IMR-90 (cell line): ENCODE measurements at regions not wholly inside any gene's neighbourhood (a gene's known extent, or its start where the extent isn't known, plus 50 kb on each side); places are given as distances from the start of the nearest gene placed in this dataset.
A peak's percentile ranks its signal among the peaks of the same experiment; 100 is the strongest.

Source experiments
- ATAC-seq: fragments of 200-7000 bp; cut with Tn5 transposase; 2 replicates; pipeline ENCODE4 v1.9.1; 2020; ENCODE audit warnings: low read depth, mild to moderate bottlenecking, moderate library complexity
- BruUV-seq: library from RNA; stranded (reverse); fragments of 400-500 nt; replicated peaks from 2 replicates; lab custom pipeline; 2021; lab: Mats Ljungman, UMichigan
- CTCF ChIA-PET: fragments of 300-600 bp; formaldehyde crosslinking; extraction: SDS; loops from one replicate; lab custom pipeline; 2021; ENCODE audit warnings: antibody characterized with exemption; lab: Yijun Ruan, JAX
- POLR2A ChIA-PET: fragments of 300-600 bp; sonication (Branson Sonifier 250); formaldehyde crosslinking; loops from one replicate; lab custom pipeline; 2022; ENCODE audit warnings: antibody characterized with exemption; ENCODE audit not compliant: unreplicated experiment; lab: Charles Lee
- DNase-seq: peaks from one replicate; pipeline ENCODE4 v3.0.0; 2013
- H2AFZ ChIP-seq: replicated peaks from 2 replicates; pipeline ENCODE3; 2013; ENCODE audit warnings: low read length, mild to moderate bottlenecking; ENCODE audit not compliant: poor library complexity
- H2AK5ac ChIP-seq: 2 replicates; pipeline ENCODE4 v1.6.1; 2013; ENCODE audit warnings: low read depth, low read length, inconsistent platforms
- H2AK9ac ChIP-seq: replicated peaks from 2 replicates; pipeline ENCODE3; 2013; ENCODE audit warnings: mild to moderate bottlenecking, low read depth, low read length, moderate library complexity; ENCODE audit not compliant: poor library complexity
- H2BK120ac ChIP-seq: 2 replicates; pipeline ENCODE4 v1.6.1; 2013; ENCODE audit warnings: low read depth, low read length, inconsistent platforms
- H2BK15ac ChIP-seq: 3 replicates; pipeline ENCODE4 v1.6.1; 2013; ENCODE audit warnings: low read depth, low read length, inconsistent platforms
- H2BK20ac ChIP-seq: 2 replicates; pipeline ENCODE4 v1.6.1; 2013; ENCODE audit warnings: low read depth, mild to moderate bottlenecking, inconsistent platforms, low read length, moderate library complexity
- H2BK5ac ChIP-seq: 2 replicates; pipeline ENCODE4 v1.6.1; 2013; ENCODE audit warnings: mild to moderate bottlenecking, low read depth, low read length, inconsistent platforms; ENCODE audit not compliant: poor library complexity, severe bottlenecking
- H3K14ac ChIP-seq: replicated peaks from 2 replicates; pipeline ENCODE4 v1.6.1; 2013; ENCODE audit warnings: low read depth, low read length, inconsistent platforms
- H3K18ac ChIP-seq: 2 replicates; pipeline ENCODE4 v1.6.1; 2013; ENCODE audit warnings: low read depth, low read length, control low read depth
- H3K23ac ChIP-seq: 2 replicates; pipeline ENCODE4 v1.6.1; 2013; ENCODE audit warnings: low read depth, low read length, inconsistent platforms
- H3K27ac ChIP-seq: 2 replicates; pipeline ENCODE4 v1.5.1; 2013; ENCODE audit warnings: mild to moderate bottlenecking, control low read depth, low read length; ENCODE audit not compliant: insufficient read depth
- H3K27me3 ChIP-seq: 2 replicates; pipeline ENCODE4 v1.6.1; 2013; ENCODE audit warnings: low read length; ENCODE audit not compliant: control insufficient read depth, insufficient read depth
- H3K36me3 ChIP-seq: 2 replicates; pipeline ENCODE4 v1.6.1; 2013; ENCODE audit warnings: low read length, mixed read lengths; ENCODE audit not compliant: control insufficient read depth, insufficient read depth
- H3K4ac ChIP-seq: 2 replicates; pipeline ENCODE4 v1.6.1; 2013; ENCODE audit warnings: low read depth, low read length, inconsistent platforms
- H3K4me1 ChIP-seq: 2 replicates; pipeline ENCODE4 v1.6.1; 2013; ENCODE audit warnings: low read length, mixed read lengths; ENCODE audit not compliant: control insufficient read depth, insufficient read depth
- H3K4me2 ChIP-seq: 2 replicates; pipeline ENCODE4 v1.6.1; 2013; ENCODE audit warnings: low read depth, mild to moderate bottlenecking, control low read depth, low read length, moderate library complexity
- H3K4me3 ChIP-seq: 2 replicates; pipeline ENCODE4 v1.5.1; 2013; ENCODE audit warnings: low read depth, mild to moderate bottlenecking, control low read depth, low read length, moderate library complexity; ENCODE audit not compliant: insufficient read depth
- H3K56ac ChIP-seq: 2 replicates; pipeline ENCODE4 v1.6.1; 2013; ENCODE audit warnings: low read length, inconsistent platforms; ENCODE audit not compliant: insufficient read depth; ENCODE audit errors: extremely low read depth
- H3K79me1 ChIP-seq, 2 experiments: 2 replicates each; pipeline ENCODE4 v1.6.1; 2013; ENCODE audit warnings: low read length in 2 of 2, inconsistent platforms in 1 of 2, low read depth in 1 of 2
- H3K9ac ChIP-seq: 2 replicates; pipeline ENCODE4 v1.6.1; 2013; ENCODE audit warnings: low read depth, low read length, control low read depth
- H3K9me1 ChIP-seq: 2 replicates; pipeline ENCODE4 v1.6.1; 2013; ENCODE audit warnings: low read length, inconsistent platforms; ENCODE audit not compliant: insufficient read depth
- H3K9me3 ChIP-seq: 2 replicates; pipeline ENCODE4 v1.6.1; 2013; ENCODE audit warnings: low read length; ENCODE audit not compliant: control insufficient read depth, insufficient read depth
- H4K20me1 ChIP-seq: 2 replicates; pipeline ENCODE4 v1.6.1; 2013; ENCODE audit warnings: low read length, inconsistent platforms; ENCODE audit not compliant: insufficient read depth
- H4K5ac ChIP-seq: 2 replicates; pipeline ENCODE4 v1.6.1; 2013; ENCODE audit warnings: mild to moderate bottlenecking, low read depth, low read length, control low read depth
- H4K8ac ChIP-seq, 2 experiments: 2 replicates each; pipeline ENCODE4 v1.6.1; 2013; ENCODE audit warnings: low read depth in 2 of 2, low read length in 2 of 2, control low read depth in 1 of 2, inconsistent platforms in 1 of 2
- H4K91ac ChIP-seq: 2 replicates; pipeline ENCODE4 v1.6.1; 2013; ENCODE audit warnings: low read depth, low read length, inconsistent platforms; ENCODE audit not compliant: insufficient read depth
- MAZ ChIP-seq: IDR thresholded peaks from 2 replicates; pipeline ENCODE4 v1.6.1; 2012; ENCODE audit warnings: low read depth, mild to moderate bottlenecking, low read length, improper control_type of control experiment, moderate library complexity, borderline replicate concordance
- RCOR1 ChIP-seq: IDR thresholded peaks from 2 replicates; pipeline ENCODE4 v1.6.1; 2012; ENCODE audit warnings: mild to moderate bottlenecking, low read length, improper control_type of control experiment; ENCODE audit not compliant: insufficient replicate concordance
- WGBS, 2 experiments: methylation state at CpG; one replicate each; pipeline versions ENCODE4 v1.1.5 to v1.1.7; 2013; ENCODE audit warnings: missing lambda C conversion rate in 2 of 2; ENCODE audit not compliant: insufficient read length in 1 of 2; ENCODE audit errors: extremely low coverage in 2 of 2; 5-methylcytosine and 5-hydroxymethylcytosine counted together
- dilution Hi-C: fragments of 300-500 bp; cut with HindIII; formaldehyde crosslinking; loops from one replicate; pipeline ENCODE4 v1.14.3; 2018; ENCODE audit warnings: low sequenced_read_pairs; ENCODE audit not compliant: unreplicated experiment
- in situ Hi-C: fragments of 300-500 bp; cut with MboI; formaldehyde crosslinking; loops from 3 replicates; pipeline ENCODE4 v1.14.3; 2019; ENCODE audit warnings: low sequenced_read_pairs, inconsistent platforms, mixed read lengths
- intact Hi-C: fragments of 100-400 bp; cut with micrococcal nuclease; formaldehyde crosslinking; loops from 2 replicates; pipeline ENCODE4 v1.10.0; 2022

DNA sequence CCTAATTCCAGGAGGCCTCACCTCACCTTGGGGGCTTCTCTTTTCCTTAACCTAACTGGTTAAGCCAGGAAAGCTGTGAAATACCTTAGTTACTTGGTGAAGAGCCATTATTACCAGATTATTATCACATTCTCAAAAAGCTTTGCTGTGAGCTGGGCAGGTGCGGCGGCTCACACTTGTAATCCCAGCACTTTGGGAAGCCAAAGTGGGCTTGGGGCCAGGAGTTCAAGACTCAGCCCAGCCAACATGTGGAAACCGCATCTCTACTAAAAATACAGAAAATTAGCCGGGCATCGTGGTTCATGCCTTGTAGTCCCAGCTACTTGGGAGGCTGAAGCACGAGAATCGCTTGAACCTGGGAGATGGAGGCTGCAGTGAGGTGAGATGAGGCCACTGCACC lies 102.4 kb upstream of the KLF6 start:
- Histone ChIP-seq H3K56ac (peak overlapping the region; percentile 63), H3K4me1 (peaks cover 24% of the 10 kb centered on the region), H3K4me2 (peak overlapping the region; percentile 18; the same call in 1 of the 2 replicates), H3K9ac (peak overlapping the region; percentile 47; the same call in 1 of the 2 replicates), H2BK20ac (peak overlapping the region; percentile 94), H3K9me1 (peaks cover 13% of the 10 kb centered on the region), H3K4ac (peak overlapping the region; percentile 95), H2BK5ac (peak overlapping the region; percentile 96), H3K18ac (peak overlapping the region; percentile 90), H4K20me1 (no peaks in the 10 kb centered on the region), H2AFZ (no peak overlapping the region), H4K5ac (peak overlapping the region; percentile 88), H3K27ac (peak overlapping the region; percentile 90), H2AK9ac (peak overlapping the region; percentile 78), H3K14ac (peak overlapping the region; percentile 74), H3K36me3 (no peaks in the 10 kb centered on the region), H3K79me1 (0 out of 4 replicates have a peak, but pooled peaks cover 0 to 6% of the 10 kb centered on the region in 2 experiments), H3K4me3 (no peak overlapping the region), H2AK5ac (peak overlapping the region; percentile 69), H4K8ac (peak overlapping the region; percentile 5 to 85), H3K27me3 (no peaks in the 10 kb centered on the region), H3K23ac (peak overlapping the region; percentile 63), H3K9me3 (no peaks in the 10 kb centered on the region), H2BK15ac (peak overlapping the region; percentile 83; the same call in 2 of the 3 replicates), H4K91ac (peak overlapping the region; percentile 82), H2BK120ac (peak overlapping the region; percentile 89)
- CTCF ChIA-PET = no interaction called here
- ATAC-seq (no peak), DNase-seq (no peak)
- in situ Hi-C loops (loop anchor here (5.0 kb wide), 1 partner anchor 80 kb away; no protein-coding TSS in a partner anchor), intact Hi-C loops (loop anchor here (5.0 kb wide), 1 partner anchor 100 kb away; the partner anchor contains the start of gene KLF6), dilution Hi-C loops (no loop called here)
- POLR2A ChIA-PET = interaction anchor here (0.7 to 1.5 kb wide), 2 partner anchors 56 to 104 kb away, joined by 4 read pairs; no protein-coding TSS in a partner anchor
- TF ChIP-seq RCOR1 (no peak), MAZ (no peak)
- WGBS, 2 experiments = no CpG with 5 or more reads among the region's 7 CpGs
- BruUV-seq = no TSS peak
